Tibial artery (tissue), 4 donors: ENCODE measurements at regions not wholly inside any gene's neighbourhood (a gene's known extent, or its start where the extent isn't known, plus 50 kb on each side); places are given as distances from the start of the nearest gene placed in this dataset.

ENCODE experiments used
- DNase-seq, 2 donors: peaks; one replicate each; pipeline ENCODE4 v3.0.0-alpha.2; 2019
- H3K27ac ChIP-seq, 2 donors: fragments of 200-600 bp; sonication (generic) in 1 of 2; 1 replicate in 1 of 2; 2 replicates in 1 of 2; pipeline ENCODE4 v1.5.1; 2018 to 2019; ENCODE audit warnings: mild to moderate bottlenecking in 1 of 2
- H3K27me3 ChIP-seq, 2 donors: fragments of 200-600 bp; sonication (generic) in 1 of 2; one replicate each; pipeline versions ENCODE4 v1.5.1 to v1.6.0; 2016 to 2019
- H3K36me3 ChIP-seq, 3 donors: fragments of 200-600 bp; sonication (generic) in 2 of 3; one replicate each; pipeline ENCODE4 v1.5.1; 2016 to 2019; ENCODE audit warnings: mild to moderate bottlenecking in 2 of 3
- H3K4me1 ChIP-seq, 4 donors: fragments of 200-600 bp; sonication (generic) in 2 of 4; 1 replicate in 3 of 4; 2 replicates in 1 of 4; pipeline ENCODE4 v1.5.1; 2016 to 2019
- H3K4me3 ChIP-seq, 2 donors: fragments of 200-600 bp; sonication (generic) in 1 of 2; 1 replicate in 1 of 2; 2 replicates in 1 of 2; pipeline ENCODE4 v1.5.1; 2018 to 2019; ENCODE audit warnings: mild to moderate bottlenecking in 2 of 2
- H3K9me3 ChIP-seq, 3 donors: fragments of 200-600 bp; sonication (generic) in 1 of 3; one replicate each; pipeline ENCODE4 v1.5.1; 2016 to 2019
- intact Hi-C: fragments of 100-400 bp; cut with DNase I; formaldehyde crosslinking; loops from one replicate; pipeline ENCODE4 v1.15.0; 2023; ENCODE audit warnings: low total_unique reads
- TF ChIP-seq, protein P1 (sequence below), 2 experiments: fragments of 200-600 bp in 1 of 2; fragments of 450-650 bp in 1 of 2; IDR thresholded peaks; one replicate each; pipeline ENCODE4 v1.5.1; 2017 to 2019; ENCODE audit warnings: antibody characterized with exemption in 2 of 2, mild to moderate bottlenecking in 1 of 2, moderate library complexity in 1 of 2

- no peak for DNase-seq
- Histone ChIP-seq H3K27me3 (no peaks in the 10 kb centered on the region), H3K4me3 (no peak overlapping the region), H3K36me3 (no peaks in the 10 kb centered on the region), H3K9me3 (peaks cover 0 to 11% (median 0%) of the 10 kb centered on the region in 3 donors), H3K27ac (no peak overlapping the region), H3K4me1 (no peaks in the 10 kb centered on the region)
- TF ChIP-seq, protein P1, sequence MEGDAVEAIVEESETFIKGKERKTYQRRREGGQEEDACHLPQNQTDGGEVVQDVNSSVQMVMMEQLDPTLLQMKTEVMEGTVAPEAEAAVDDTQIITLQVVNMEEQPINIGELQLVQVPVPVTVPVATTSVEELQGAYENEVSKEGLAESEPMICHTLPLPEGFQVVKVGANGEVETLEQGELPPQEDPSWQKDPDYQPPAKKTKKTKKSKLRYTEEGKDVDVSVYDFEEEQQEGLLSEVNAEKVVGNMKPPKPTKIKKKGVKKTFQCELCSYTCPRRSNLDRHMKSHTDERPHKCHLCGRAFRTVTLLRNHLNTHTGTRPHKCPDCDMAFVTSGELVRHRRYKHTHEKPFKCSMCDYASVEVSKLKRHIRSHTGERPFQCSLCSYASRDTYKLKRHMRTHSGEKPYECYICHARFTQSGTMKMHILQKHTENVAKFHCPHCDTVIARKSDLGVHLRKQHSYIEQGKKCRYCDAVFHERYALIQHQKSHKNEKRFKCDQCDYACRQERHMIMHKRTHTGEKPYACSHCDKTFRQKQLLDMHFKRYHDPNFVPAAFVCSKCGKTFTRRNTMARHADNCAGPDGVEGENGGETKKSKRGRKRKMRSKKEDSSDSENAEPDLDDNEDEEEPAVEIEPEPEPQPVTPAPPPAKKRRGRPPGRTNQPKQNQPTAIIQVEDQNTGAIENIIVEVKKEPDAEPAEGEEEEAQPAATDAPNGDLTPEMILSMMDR (IDR thresholded peaks at IDR 0.05), result no peak
- intact Hi-C loops, result no loop called here
These were observed 425.4 kb upstream of the PITX2 start for GRCh38 chr4:111048316-111048715.

DNA sequence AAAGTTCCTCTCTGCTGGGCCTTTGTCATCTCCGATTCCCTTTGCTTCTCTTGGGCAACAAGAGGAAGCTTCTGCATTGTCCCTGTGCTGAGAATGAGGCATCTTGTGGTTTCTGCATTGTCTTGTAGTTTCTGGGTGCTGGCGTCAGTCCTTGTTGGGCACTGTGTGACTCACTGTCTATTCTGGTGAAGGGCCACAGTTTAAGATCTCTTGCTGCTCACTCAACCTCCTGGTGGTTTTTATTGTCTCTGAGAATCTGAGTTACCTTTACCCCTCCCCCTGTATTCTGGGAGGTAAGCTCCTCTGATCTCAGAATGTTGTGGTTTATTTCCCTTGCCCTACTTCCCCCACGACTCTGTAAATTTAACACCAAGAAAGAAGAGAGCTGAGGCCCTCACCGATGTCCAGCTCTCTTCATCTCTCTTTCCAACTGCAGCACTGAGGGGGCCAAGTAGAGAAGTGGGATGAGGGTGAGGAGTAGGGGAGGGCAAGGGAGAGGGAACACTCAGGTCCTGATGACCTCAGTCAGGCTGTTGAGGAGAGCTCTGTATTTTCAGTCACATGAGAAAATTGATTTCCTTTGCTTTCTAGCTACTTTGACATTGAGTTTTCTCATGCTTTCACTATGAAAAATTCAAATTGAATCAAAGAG is 441.6 kb upstream of the PITX2 start:
- intact Hi-C loops, result no loop called here
- Histone ChIP-seq H3K9me3 (no peaks in the 10 kb centered on the region), H3K36me3 (no peaks in the 10 kb centered on the region), H3K4me1 (no peaks in the 10 kb centered on the region), H3K27ac (no peak overlapping the region), H3K4me3 (no peak overlapping the region), H3K27me3 (no peaks in the 10 kb centered on the region)
- TF ChIP-seq, protein P1 (IDR thresholded peaks at IDR 0.05), result no peak
- DNase-seq, result no peak

GRCh38 chr4:111066001-111066400 is 443.1 kb upstream of the PITX2 start:
- H3K4me3 ChIP-seq, result no peak overlapping the region
- TF ChIP-seq, protein P1 (IDR thresholded peaks at IDR 0.05), result no peak
- no peaks in the 10 kb centered on the region for H3K36me3 ChIP-seq
- intact Hi-C loops, result no loop called here
- no peaks in the 10 kb centered on the region for H3K4me1 ChIP-seq
- no peaks in the 10 kb centered on the region for H3K9me3 ChIP-seq
- DNase-seq, result no peak
- H3K27ac ChIP-seq, result no peak overlapping the region
- H3K27me3 ChIP-seq, result no peaks in the 10 kb centered on the region

DNA sequence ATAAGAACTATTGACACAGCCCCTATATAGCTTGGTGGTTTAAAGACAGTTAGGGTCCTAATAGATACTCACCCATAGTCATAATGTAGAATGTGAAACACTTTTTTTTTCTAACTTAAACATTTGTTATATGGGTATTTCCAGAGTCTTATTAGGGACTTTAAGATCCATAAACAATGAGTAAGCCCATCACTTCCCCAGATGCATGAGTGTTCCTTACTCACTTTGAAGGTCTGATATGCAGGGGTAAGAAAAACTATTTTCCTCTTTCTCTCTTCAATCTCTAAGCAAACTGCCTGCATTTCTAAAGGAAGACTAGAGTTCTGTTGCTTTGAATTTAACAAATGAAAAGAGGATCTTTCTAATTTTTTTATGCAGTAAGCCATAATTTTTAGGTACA is 443.6 kb upstream of the PITX2 start:
- Histone ChIP-seq H3K4me1 (no peaks in the 10 kb centered on the region), H3K4me3 (no peak overlapping the region), H3K36me3 (no peaks in the 10 kb centered on the region), H3K9me3 (no peaks in the 10 kb centered on the region), H3K27me3 (no peaks in the 10 kb centered on the region), H3K27ac (no peak overlapping the region)
- intact Hi-C loops, result no loop called here
- DNase-seq, result no peak
- TF ChIP-seq, protein P1 (IDR thresholded peaks at IDR 0.05), result no peak

- no peaks in the 10 kb centered on the region for H3K27me3 ChIP-seq
- DNase-seq, result no peak
- H3K36me3 ChIP-seq, result no peaks in the 10 kb centered on the region
- intact Hi-C loops, result no loop called here
- no peaks in the 10 kb centered on the region for H3K9me3 ChIP-seq
- no peaks in the 10 kb centered on the region for H3K4me1 ChIP-seq
- no peak overlapping the region for H3K4me3 ChIP-seq
- no peak overlapping the region for H3K27ac ChIP-seq
- TF ChIP-seq, protein P1 (IDR thresholded peaks at IDR 0.05), result no peak
These were observed 444.0 kb upstream of the PITX2 start for GRCh38 chr4:111066887-111067286.

DNA sequence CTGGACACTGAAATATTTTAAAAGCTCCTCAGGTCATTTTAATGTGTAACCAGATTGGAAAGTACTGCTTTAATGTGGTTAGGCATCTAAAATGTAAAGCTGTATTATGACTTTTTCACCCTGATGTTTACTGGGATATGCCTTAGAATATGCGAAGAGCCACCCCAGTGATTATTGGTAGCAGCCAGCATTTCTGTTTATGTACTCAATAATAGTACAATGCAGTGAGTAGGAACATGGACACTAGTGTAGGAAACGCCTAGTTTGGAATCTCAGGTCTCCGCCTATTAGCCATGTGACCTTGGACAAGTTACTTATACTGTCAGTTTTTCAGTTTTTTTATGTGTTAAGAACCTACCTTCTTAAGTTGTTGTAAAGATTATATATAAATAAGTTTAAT is 446.0 kb upstream of the PITX2 start:
- no peaks in the 10 kb centered on the region for H3K4me1 ChIP-seq
- H3K27ac ChIP-seq, result no peak overlapping the region
- no peaks in the 10 kb centered on the region for H3K9me3 ChIP-seq
- TF ChIP-seq, protein P1 (IDR thresholded peaks at IDR 0.05), result no peak
- no peak for DNase-seq
- no peaks in the 10 kb centered on the region for H3K27me3 ChIP-seq
- no peaks in the 10 kb centered on the region for H3K36me3 ChIP-seq
- intact Hi-C loops, result no loop called here
- no peak overlapping the region for H3K4me3 ChIP-seq
